Panc1 (cell line): ENCODE measurements at regions not wholly inside any gene's neighbourhood (a gene's known extent, or its start where the extent isn't known, plus 50 kb on each side); places are given as distances from the start of the nearest gene placed in this dataset.
"Not testable (repeated sequence)": the region's sequence is repeated elsewhere in the genome, so short reads cannot be mapped to it uniquely, and the experiment has no call there.

ENCODE experiments used
- ATAC-seq: fragments of 200-7000 bp; cut with Tn5 transposase; 2 replicates; pipeline ENCODE4 v1.9.1; 2020; ENCODE audit warnings: mild to moderate bottlenecking, moderate library complexity
- BruUV-seq: library from RNA; stranded (reverse); fragments of 400-500 nt; replicated peaks from 2 replicates; lab custom pipeline; 2021; lab: Mats Ljungman, UMichigan
- CTCF ChIA-PET: fragments of 300-600 bp; sonication (Branson Sonifier 250); formaldehyde crosslinking; loops from one replicate; lab custom pipeline; 2022; ENCODE audit warnings: antibody characterized with exemption; lab: Charles Lee
- POLR2A ChIA-PET: fragments of 300-600 bp; sonication (Branson Sonifier 250); formaldehyde crosslinking; loops from one replicate; lab custom pipeline; 2022; ENCODE audit warnings: antibody characterized with exemption; lab: Charles Lee
- DNase-seq: peaks from one replicate; pipeline ENCODE4 v3.0.0-alpha.2; 2010; ENCODE audit warnings: low read depth, low spot score
- H3K27ac ChIP-seq: 2 replicates; pipeline ENCODE4 v1.5.1; 2011; ENCODE audit warnings: mild to moderate bottlenecking, low read length, inconsistent platforms
- H3K27me3 ChIP-seq: fragments of 200-500 bp; sonication (Bioruptor generic); 2 replicates; pipeline ENCODE4 v1.6.0; 2014; ENCODE audit warnings: low read length, inconsistent platforms; ENCODE audit not compliant: control insufficient read depth, insufficient read depth
- H3K36me3 ChIP-seq: fragments of 200-500 bp; sonication (Bioruptor generic); 2 replicates; pipeline ENCODE4 v1.5.1; 2014; ENCODE audit warnings: inconsistent platforms, mild to moderate bottlenecking, low read length, moderate library complexity; ENCODE audit not compliant: control insufficient read depth, insufficient read depth
- H3K4me1 ChIP-seq: 2 replicates; pipeline ENCODE4 v1.5.1; 2011; ENCODE audit warnings: inconsistent platforms, mild to moderate bottlenecking, low read length, moderate library complexity; ENCODE audit not compliant: control insufficient read depth, insufficient read depth
- H3K4me3 ChIP-seq, 2 experiments: 2 replicates each; pipeline ENCODE4 v1.5.1; 2011 to 2012; ENCODE audit warnings: low read depth in 2 of 2, low read length in 2 of 2, mild to moderate bottlenecking in 2 of 2, inconsistent platforms in 1 of 2, moderate library complexity in 1 of 2
- H3K9me3 ChIP-seq: fragments of 200-500 bp; sonication (Bioruptor generic); 2 replicates; pipeline ENCODE4 v1.5.1; 2014; ENCODE audit warnings: low read depth, mild to moderate bottlenecking, inconsistent platforms, low read length, moderate library complexity; ENCODE audit not compliant: control insufficient read depth, insufficient read depth
- POLR2AphosphoS5 ChIP-seq: IDR thresholded peaks from 2 replicates; pipeline ENCODE4 v1.6.1; 2012; ENCODE audit warnings: mild to moderate bottlenecking, low read depth, low read length, moderate library complexity
- SIN3A ChIP-seq: IDR thresholded peaks from 2 replicates; pipeline ENCODE4 v1.6.1; 2012; ENCODE audit warnings: low read depth, mild to moderate bottlenecking, low read length, moderate library complexity, borderline replicate concordance; ENCODE audit not compliant: insufficient read depth
- TCF7L2 ChIP-seq: IDR thresholded peaks from 2 replicates; pipeline ENCODE4 v1.6.1; 2011; ENCODE audit warnings: mild to moderate bottlenecking, low read depth, low read length, inconsistent platforms
- in situ Hi-C: cut with HindIII; loops from 2 replicates; pipeline ENCODE4 v1.10.0; 2016; ENCODE audit warnings: low sequenced_read_pairs, low pct_unique_long_range_greater_than_20kb
- intact Hi-C: fragments of 100-400 bp; cut with micrococcal nuclease; formaldehyde crosslinking; loops from one replicate; pipeline ENCODE4 v1.10.0; 2022; ENCODE audit not compliant: unreplicated experiment
- TF ChIP-seq, protein P1 (sequence below), 2 experiments: IDR thresholded peaks; 2 replicates each; pipeline ENCODE4 v1.6.1; 2011 to 2012; ENCODE audit warnings: low read depth in 2 of 2, control low read depth in 1 of 2, low read length in 1 of 2, mild to moderate bottlenecking in 1 of 2, moderate library complexity in 1 of 2; ENCODE audit not compliant: insufficient read depth in 1 of 2
- TF ChIP-seq, protein P2 (sequence below): fragments of 450-650 bp; IDR thresholded peaks from 2 replicates; pipeline ENCODE4 v1.5.1; 2017; ENCODE audit warnings: mild to moderate bottlenecking

- POLR2A ChIA-PET, result no interaction called here
- ATAC-seq (no peak), DNase-seq (no peak)
- intact Hi-C loops, result no loop called here
- BruUV-seq, result no TSS peak
- Histone ChIP-seq H3K27ac (no peak overlapping the region), H3K36me3 (no peaks in the 10 kb centered on the region), H3K9me3 (no peaks in the 10 kb centered on the region), H3K27me3 (no peaks in the 10 kb centered on the region), H3K4me3 (no peak overlapping the region), H3K4me1 (no peaks in the 10 kb centered on the region)
- in situ Hi-C loops, result no loop called here
- TF ChIP-seq, protein P1, sequence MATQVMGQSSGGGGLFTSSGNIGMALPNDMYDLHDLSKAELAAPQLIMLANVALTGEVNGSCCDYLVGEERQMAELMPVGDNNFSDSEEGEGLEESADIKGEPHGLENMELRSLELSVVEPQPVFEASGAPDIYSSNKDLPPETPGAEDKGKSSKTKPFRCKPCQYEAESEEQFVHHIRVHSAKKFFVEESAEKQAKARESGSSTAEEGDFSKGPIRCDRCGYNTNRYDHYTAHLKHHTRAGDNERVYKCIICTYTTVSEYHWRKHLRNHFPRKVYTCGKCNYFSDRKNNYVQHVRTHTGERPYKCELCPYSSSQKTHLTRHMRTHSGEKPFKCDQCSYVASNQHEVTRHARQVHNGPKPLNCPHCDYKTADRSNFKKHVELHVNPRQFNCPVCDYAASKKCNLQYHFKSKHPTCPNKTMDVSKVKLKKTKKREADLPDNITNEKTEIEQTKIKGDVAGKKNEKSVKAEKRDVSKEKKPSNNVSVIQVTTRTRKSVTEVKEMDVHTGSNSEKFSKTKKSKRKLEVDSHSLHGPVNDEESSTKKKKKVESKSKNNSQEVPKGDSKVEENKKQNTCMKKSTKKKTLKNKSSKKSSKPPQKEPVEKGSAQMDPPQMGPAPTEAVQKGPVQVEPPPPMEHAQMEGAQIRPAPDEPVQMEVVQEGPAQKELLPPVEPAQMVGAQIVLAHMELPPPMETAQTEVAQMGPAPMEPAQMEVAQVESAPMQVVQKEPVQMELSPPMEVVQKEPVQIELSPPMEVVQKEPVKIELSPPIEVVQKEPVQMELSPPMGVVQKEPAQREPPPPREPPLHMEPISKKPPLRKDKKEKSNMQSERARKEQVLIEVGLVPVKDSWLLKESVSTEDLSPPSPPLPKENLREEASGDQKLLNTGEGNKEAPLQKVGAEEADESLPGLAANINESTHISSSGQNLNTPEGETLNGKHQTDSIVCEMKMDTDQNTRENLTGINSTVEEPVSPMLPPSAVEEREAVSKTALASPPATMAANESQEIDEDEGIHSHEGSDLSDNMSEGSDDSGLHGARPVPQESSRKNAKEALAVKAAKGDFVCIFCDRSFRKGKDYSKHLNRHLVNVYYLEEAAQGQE (IDR thresholded peaks at IDR 0.05; ENCODE audit: insufficient read depth in 1 of 2, low read depth in 2 of 2, low read length in 1 of 2), result no peak
- TF ChIP-seq, protein P2, sequence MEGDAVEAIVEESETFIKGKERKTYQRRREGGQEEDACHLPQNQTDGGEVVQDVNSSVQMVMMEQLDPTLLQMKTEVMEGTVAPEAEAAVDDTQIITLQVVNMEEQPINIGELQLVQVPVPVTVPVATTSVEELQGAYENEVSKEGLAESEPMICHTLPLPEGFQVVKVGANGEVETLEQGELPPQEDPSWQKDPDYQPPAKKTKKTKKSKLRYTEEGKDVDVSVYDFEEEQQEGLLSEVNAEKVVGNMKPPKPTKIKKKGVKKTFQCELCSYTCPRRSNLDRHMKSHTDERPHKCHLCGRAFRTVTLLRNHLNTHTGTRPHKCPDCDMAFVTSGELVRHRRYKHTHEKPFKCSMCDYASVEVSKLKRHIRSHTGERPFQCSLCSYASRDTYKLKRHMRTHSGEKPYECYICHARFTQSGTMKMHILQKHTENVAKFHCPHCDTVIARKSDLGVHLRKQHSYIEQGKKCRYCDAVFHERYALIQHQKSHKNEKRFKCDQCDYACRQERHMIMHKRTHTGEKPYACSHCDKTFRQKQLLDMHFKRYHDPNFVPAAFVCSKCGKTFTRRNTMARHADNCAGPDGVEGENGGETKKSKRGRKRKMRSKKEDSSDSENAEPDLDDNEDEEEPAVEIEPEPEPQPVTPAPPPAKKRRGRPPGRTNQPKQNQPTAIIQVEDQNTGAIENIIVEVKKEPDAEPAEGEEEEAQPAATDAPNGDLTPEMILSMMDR, result no peak
- TF ChIP-seq SIN3A (no peak), TCF7L2 (no peak), POLR2AphosphoS5 (no peak)
- CTCF ChIA-PET, result no interaction called here
These were observed 466.9 kb downstream of the MID1IP1 start for GRCh38 chrX:39268207-39268606.

- H3K36me3 ChIP-seq, result no peaks in the 10 kb centered on the region
- no peaks in the 10 kb centered on the region for H3K4me1 ChIP-seq
- no peaks in the 10 kb centered on the region for H3K9me3 ChIP-seq
- no peak overlapping the region for H3K4me3 ChIP-seq
- ChIA-PET POLR2A (no interaction called here), CTCF (no interaction called here)
- TF ChIP-seq TCF7L2 (no peak), POLR2AphosphoS5 (no peak)
- TF ChIP-seq, protein P1 (IDR thresholded peaks at IDR 0.05; ENCODE audit: insufficient read depth in 1 of 2, low read depth in 2 of 2, low read length in 1 of 2), result no peak
- BruUV-seq, result no TSS peak
- DNase-seq (no peak), ATAC-seq (no peak)
- in situ Hi-C loops (no loop called here), intact Hi-C loops (no loop called here)
- no peak overlapping the region for H3K27ac ChIP-seq
- H3K27me3 ChIP-seq, result no peaks in the 10 kb centered on the region
These were observed 474.3 kb downstream of the MID1IP1 start for GRCh38 chrX:39275500-39276068.

DNA sequence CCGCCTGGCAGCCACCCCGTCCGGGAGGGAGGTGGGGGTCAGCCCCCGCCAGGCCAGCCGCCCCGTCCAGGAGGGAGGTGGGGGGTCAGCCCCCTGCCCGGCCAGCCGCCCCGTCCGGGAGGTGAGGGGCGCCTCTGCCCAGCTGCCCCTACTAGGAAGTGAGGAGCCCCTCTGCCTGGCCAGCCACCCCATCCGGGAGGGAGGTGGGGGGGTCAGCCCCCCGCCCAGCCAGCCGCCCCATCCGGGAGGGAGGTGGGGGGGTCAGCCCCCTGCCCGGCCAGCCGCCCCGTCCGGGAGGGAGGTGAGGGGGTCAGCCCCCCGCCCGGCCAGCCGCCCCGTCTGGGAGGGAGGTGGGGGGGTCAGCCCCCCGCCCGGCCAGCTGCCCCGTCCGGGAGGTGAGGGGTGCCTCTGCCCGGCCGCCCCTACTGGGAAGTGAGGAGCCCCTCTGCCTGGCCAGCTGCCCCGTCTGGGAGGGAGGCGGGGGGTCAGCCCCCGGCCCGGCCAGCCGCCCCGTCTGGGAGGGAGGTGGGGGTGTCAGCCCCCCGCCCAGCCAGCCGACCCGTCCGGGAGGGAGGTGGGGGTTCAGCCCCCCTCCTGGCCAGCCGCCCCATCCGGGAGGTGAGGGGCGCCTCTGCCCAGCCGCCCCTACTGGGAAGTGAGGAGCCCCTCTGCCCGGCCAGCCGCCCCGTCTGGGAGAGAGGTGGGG is 476.6 kb downstream of the MID1IP1 start:
- H3K36me3 ChIP-seq, POLR2A ChIA-PET, BruUV-seq, intact Hi-C loops, DNase-seq, CTCF ChIA-PET, H3K4me1 ChIP-seq, H3K4me3 ChIP-seq, ATAC-seq, H3K27me3 ChIP-seq, H3K9me3 ChIP-seq, in situ Hi-C loops, H3K27ac ChIP-seq: not testable (repeated sequence)
